Muscle of back (tissue), 3 donors: ENCODE measurements at regions not wholly inside any gene's neighbourhood (a gene's known extent, or its start where the extent isn't known, plus 50 kb on each side); places are given as distances from the start of the nearest gene placed in this dataset.

Experiments used
- DNase-seq, 3 donors: peaks; one replicate each; pipeline versions ENCODE4 v3.0.0 to v3.0.0-alpha.2; 2013

DNA sequence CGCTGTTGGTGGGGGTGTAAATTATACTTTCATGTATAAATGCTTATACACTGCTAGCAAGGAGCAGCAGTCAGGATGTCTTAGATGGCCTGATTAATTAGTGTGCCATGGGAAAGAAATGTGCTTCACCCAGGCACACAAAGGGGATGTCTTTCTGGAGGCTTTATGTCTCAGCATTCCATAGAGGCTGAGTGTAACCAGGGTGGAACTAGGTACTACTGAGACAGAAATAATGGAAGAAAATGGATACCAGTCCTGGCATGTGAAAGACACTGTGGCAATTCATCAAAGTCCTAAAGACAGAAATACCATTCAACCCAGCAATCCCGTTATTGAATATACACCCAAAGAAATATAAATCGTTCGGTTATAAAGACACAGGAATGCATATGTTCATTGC is 52.5 kb downstream of the PF4 start:
- no peak for DNase-seq

- no peak for DNase-seq
Observed at GRCh38 chr4:73923631-73923937, 54.4 kb downstream of the CXCL1 start.

- peak; percentile 9 to 41 (median 26) for DNase-seq
Observed at GRCh38 chr4:73922766-73923630, 53.8 kb downstream of the CXCL1 start.

DNA sequence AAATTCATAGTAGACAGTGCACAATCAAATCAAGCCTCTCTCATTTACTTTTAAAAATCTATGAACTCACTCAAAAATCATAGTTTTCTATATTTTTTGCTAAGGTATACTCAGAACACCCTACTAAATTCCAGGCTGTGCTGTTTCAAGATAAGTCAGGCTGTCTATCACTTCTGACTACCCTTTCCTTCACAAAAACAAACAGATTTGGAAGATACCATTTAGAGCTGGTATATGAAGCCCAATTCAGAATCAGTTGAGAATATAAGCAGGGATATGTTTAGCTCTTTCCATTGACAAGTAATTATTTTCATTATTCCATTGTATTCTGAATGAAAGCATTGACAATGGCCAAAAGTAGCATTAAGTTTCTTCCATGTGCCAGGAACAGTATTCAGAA is 53.1 kb downstream of the CXCL1 start:
- no peak for DNase-seq
